Liver (tissue), 3 donors: ENCODE measurements at regions not wholly inside any gene's neighbourhood (a gene's known extent, or its start where the extent isn't known, plus 50 kb on each side); places are given as distances from the start of the nearest gene placed in this dataset.

Source experiments
- REST ChIP-seq: IDR thresholded peaks from 2 replicates; pipeline ENCODE4 v1.6.1; 2016; ENCODE audit warnings: antibody characterized with exemption, mild to moderate bottlenecking
- RXRA ChIP-seq, 2 donors: IDR thresholded peaks; 2 replicates each; pipeline ENCODE4 v1.6.1; 2017 to 2018; ENCODE audit warnings: antibody characterized with exemption in 2 of 2, mild to moderate bottlenecking in 1 of 2
- SP1 ChIP-seq: IDR thresholded peaks from 2 replicates; pipeline ENCODE4 v1.6.1; 2018; ENCODE audit warnings: antibody characterized with exemption, mild to moderate bottlenecking
- YY1 ChIP-seq: IDR thresholded peaks from 2 replicates; pipeline ENCODE4 v1.6.1; 2016; ENCODE audit warnings: antibody characterized with exemption, mild to moderate bottlenecking
- ZBTB33 ChIP-seq: IDR thresholded peaks from 2 replicates; pipeline ENCODE4 v1.6.1; 2016; ENCODE audit warnings: antibody characterized with exemption
- TF ChIP-seq, protein P1 (sequence below): IDR thresholded peaks from 2 replicates; pipeline ENCODE4 v1.6.1; 2016; ENCODE audit warnings: antibody characterized with exemption
- TF ChIP-seq, protein P2 (sequence below): fragments of 150-350 bp; IDR thresholded peaks from 2 replicates; pipeline ENCODE4 v1.5.1; 2017; ENCODE audit warnings: improper control_type of control experiment, low read depth, low read length; ENCODE audit not compliant: missing input control
- donor health status: healthy.
- donor health status: healthy.

DNA sequence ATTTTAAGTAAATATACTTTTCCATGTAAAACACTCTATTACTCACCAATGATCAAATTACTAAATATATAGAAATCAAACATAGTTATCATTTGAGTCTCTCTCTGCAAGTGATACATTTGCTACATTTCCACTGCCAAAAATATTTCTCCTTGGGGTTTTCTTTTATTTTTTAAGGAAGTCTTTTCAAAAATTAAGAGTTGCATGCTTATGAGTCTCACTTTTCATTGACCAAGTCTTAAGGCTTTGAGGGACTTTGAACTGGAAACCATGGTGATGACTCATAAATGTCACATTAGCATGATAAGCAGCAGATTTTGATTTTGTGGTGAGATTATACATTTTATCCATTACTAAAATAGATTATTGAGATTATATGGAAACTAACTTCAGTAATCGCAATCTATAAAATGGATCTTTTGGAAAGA, 152.9 kb downstream of the FAM124B start:
- TF ChIP-seq YY1 (no peak), REST (no peak), SP1 (no peak), RXRA (IDR thresholded peaks at IDR 0.05) (no peak), ZBTB33 (no peak)
- TF ChIP-seq, protein P1, sequence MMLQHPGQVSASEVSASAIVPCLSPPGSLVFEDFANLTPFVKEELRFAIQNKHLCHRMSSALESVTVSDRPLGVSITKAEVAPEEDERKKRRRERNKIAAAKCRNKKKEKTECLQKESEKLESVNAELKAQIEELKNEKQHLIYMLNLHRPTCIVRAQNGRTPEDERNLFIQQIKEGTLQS = no peak
- TF ChIP-seq, protein P2, sequence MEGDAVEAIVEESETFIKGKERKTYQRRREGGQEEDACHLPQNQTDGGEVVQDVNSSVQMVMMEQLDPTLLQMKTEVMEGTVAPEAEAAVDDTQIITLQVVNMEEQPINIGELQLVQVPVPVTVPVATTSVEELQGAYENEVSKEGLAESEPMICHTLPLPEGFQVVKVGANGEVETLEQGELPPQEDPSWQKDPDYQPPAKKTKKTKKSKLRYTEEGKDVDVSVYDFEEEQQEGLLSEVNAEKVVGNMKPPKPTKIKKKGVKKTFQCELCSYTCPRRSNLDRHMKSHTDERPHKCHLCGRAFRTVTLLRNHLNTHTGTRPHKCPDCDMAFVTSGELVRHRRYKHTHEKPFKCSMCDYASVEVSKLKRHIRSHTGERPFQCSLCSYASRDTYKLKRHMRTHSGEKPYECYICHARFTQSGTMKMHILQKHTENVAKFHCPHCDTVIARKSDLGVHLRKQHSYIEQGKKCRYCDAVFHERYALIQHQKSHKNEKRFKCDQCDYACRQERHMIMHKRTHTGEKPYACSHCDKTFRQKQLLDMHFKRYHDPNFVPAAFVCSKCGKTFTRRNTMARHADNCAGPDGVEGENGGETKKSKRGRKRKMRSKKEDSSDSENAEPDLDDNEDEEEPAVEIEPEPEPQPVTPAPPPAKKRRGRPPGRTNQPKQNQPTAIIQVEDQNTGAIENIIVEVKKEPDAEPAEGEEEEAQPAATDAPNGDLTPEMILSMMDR = no peak
